ENCODE measurements at regions not wholly inside any gene's neighbourhood (a gene's known extent, or its start where the extent isn't known, plus 50 kb on each side); places are given as distances from the start of the nearest gene placed in this dataset.

- TF ChIP-seq POLR2A (IDR thresholded peaks at IDR 0.05) (no peak), CTCF (IDR thresholded peaks at IDR 0.05) (no peak)
- intact Hi-C loops (cut with DNase I; ENCODE audit: low total_unique reads): no loop called here
- Histone ChIP-seq H3K27ac (no peak overlapping the region), H3K4me3 (no peak overlapping the region), H3K27me3 (no peaks in the 10 kb centered on the region), H3K36me3 (no peaks in the 10 kb centered on the region), H3K4me1 (no peaks in the 10 kb centered on the region), H3K9me3 (no peaks in the 10 kb centered on the region)
- DNase-seq: no peak
These were observed 199.8 kb upstream of the NR2F2 start for GRCh38 chr15:96130734-96131133.

DNA sequence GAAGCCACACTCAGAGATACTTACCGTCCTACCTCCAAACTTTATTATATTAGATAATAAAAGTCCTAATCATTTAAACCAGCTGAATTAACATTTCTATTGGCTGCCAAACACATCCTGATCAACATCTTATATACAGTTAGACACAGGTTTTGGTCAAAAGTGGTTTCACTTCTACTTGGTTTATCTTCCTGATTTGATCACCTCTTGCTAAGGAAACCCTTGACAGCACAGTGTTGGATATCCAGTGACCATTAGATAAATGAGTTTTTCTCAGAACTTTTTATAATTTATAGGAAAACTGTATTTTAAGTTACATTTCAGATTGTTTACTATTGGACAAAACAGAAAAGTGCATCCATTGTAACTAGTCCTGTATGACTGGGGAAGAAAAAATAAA, 198.4 kb upstream of the NR2F2 start:
- intact Hi-C loops (cut with DNase I; ENCODE audit: low total_unique reads): no loop called here
- no peak for TF ChIP-seq CTCF (IDR thresholded peaks at IDR 0.05)
- no peak for TF ChIP-seq POLR2A (IDR thresholded peaks at IDR 0.05)
- Histone ChIP-seq H3K9me3 (no peaks in the 10 kb centered on the region), H3K36me3 (no peaks in the 10 kb centered on the region), H3K4me1 (no peaks in the 10 kb centered on the region), H3K4me3 (no peak overlapping the region), H3K27me3 (no peaks in the 10 kb centered on the region), H3K27ac (no peak overlapping the region)
- DNase-seq: no peak

GRCh38 chr15:96135166-96136093, 195.1 kb upstream of the NR2F2 start:
- no peaks in the 10 kb centered on the region for H3K27me3 ChIP-seq
- TF ChIP-seq POLR2A (IDR thresholded peaks at IDR 0.05): no peak
- no peak for TF ChIP-seq CTCF (IDR thresholded peaks at IDR 0.05)
- no peak for DNase-seq
- H3K27ac ChIP-seq: no peak overlapping the region
- no peaks in the 10 kb centered on the region for H3K36me3 ChIP-seq
- no peak overlapping the region for H3K4me3 ChIP-seq
- no peaks in the 10 kb centered on the region for H3K4me1 ChIP-seq
- no peaks in the 10 kb centered on the region for H3K9me3 ChIP-seq
- intact Hi-C loops (cut with DNase I; ENCODE audit: low total_unique reads): no loop called here

GRCh38 chr15:96138985-96139384, 191.5 kb upstream of the NR2F2 start:
- intact Hi-C loops (cut with DNase I; ENCODE audit: low total_unique reads): no loop called here
- H3K36me3 ChIP-seq: no peaks in the 10 kb centered on the region
- H3K4me1 ChIP-seq: no peaks in the 10 kb centered on the region
- no peaks in the 10 kb centered on the region for H3K9me3 ChIP-seq
- DNase-seq: no peak
- no peak overlapping the region for H3K27ac ChIP-seq
- H3K4me3 ChIP-seq: no peak overlapping the region
- TF ChIP-seq CTCF (IDR thresholded peaks at IDR 0.05) (no peak), POLR2A (IDR thresholded peaks at IDR 0.05) (no peak)
- no peaks in the 10 kb centered on the region for H3K27me3 ChIP-seq

DNA sequence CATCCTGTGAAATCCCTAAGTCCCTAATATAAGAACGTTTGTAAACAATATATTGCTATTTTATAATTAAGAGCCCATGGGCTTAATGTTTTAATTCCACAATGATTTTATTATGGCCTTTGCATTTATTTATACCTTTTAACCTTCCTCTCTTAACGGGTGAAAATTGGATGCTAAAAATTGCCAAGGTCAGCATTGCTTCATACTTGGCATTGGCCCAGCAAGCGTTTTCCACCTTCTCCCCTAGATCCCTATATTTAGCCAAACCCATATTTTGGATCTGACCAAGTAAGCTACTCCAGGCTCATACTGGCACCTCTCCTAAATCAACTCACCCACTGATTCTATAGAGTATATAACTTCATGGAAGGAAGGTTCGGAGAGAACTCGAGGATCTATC, 188.0 kb upstream of the NR2F2 start:
- no peak overlapping the region for H3K4me3 ChIP-seq
- H3K27me3 ChIP-seq: no peaks in the 10 kb centered on the region
- intact Hi-C loops (cut with DNase I; ENCODE audit: low total_unique reads): no loop called here
- no peak overlapping the region for H3K27ac ChIP-seq
- no peaks in the 10 kb centered on the region for H3K4me1 ChIP-seq
- no peaks in the 10 kb centered on the region for H3K36me3 ChIP-seq
- no peak for DNase-seq
- H3K9me3 ChIP-seq: no peaks in the 10 kb centered on the region
- TF ChIP-seq POLR2A (IDR thresholded peaks at IDR 0.05) (no peak), CTCF (IDR thresholded peaks at IDR 0.05) (no peak)

Measured in uterus (tissue), 3 donors.